ENCODE measurements at regions not wholly inside any gene's neighbourhood (a gene's known extent, or its start where the extent isn't known, plus 50 kb on each side); places are given as distances from the start of the nearest gene placed in this dataset.

GRCh38 chr7:113412410-113412809 lies 294.1 kb upstream of the SMIM30 start:
- WGBS, 2 donors: 95 to 100% methylated on average over 1 of the region's 1 CpG
- Histone ChIP-seq H3K9me3 (ENCODE audit: control insufficient read depth in 4 of 4, insufficient read depth in 3 of 4, low read length in 3 of 4) (no peaks in the 10 kb centered on the region), H3K9ac (ENCODE audit: insufficient read depth in 1 of 2, low read length in 2 of 2) (no peak overlapping the region), H3K27ac (ENCODE audit: low read depth in 1 of 2, low read length in 1 of 2) (no peak overlapping the region), H3K4me3 (no peak overlapping the region), H3K4me1 (ENCODE audit: control insufficient read depth in 5 of 5, insufficient read depth in 5 of 5, low read length in 5 of 5) (no peaks in the 10 kb centered on the region), H3K36me3 (ENCODE audit: control insufficient read depth in 4 of 4, insufficient read depth in 4 of 4, low read length in 4 of 4) (no peaks in the 10 kb centered on the region), H3K27me3 (ENCODE audit: control insufficient read depth in 3 of 3, insufficient read depth in 3 of 3, low read length in 2 of 3) (no peaks in the 10 kb centered on the region)
- ATAC-seq (ENCODE audit: insufficient read depth, low FRiP score) (no peak), DNase-seq (no peak)
- TF ChIP-seq CTCF (IDR thresholded peaks at IDR 0.05; ENCODE audit: control extremely low read depth, extremely low read depth): no peak

GRCh38 chr7:113410796-113411195 lies 292.4 kb upstream of the SMIM30 start:
- no peaks in the 10 kb centered on the region for H3K36me3 ChIP-seq (ENCODE audit: control insufficient read depth in 4 of 4, insufficient read depth in 4 of 4, low read length in 4 of 4)
- H3K9me3 ChIP-seq (ENCODE audit: control insufficient read depth in 4 of 4, insufficient read depth in 3 of 4, low read length in 3 of 4): no peaks in the 10 kb centered on the region
- DNase-seq: no peak
- no peaks in the 10 kb centered on the region for H3K4me1 ChIP-seq (ENCODE audit: control insufficient read depth in 5 of 5, insufficient read depth in 5 of 5, low read length in 5 of 5)
- H3K9ac ChIP-seq (ENCODE audit: insufficient read depth in 1 of 2, low read length in 2 of 2): no peak overlapping the region
- TF ChIP-seq CTCF (IDR thresholded peaks at IDR 0.05; ENCODE audit: control extremely low read depth, extremely low read depth): no peak
- ATAC-seq (ENCODE audit: insufficient read depth, low FRiP score): no peak
- H3K4me3 ChIP-seq: no peak overlapping the region
- H3K27ac ChIP-seq (ENCODE audit: low read depth in 1 of 2, low read length in 1 of 2): no peak overlapping the region
- WGBS, 2 donors: 84 to 88% methylated on average over 1 of the region's 1 CpG
- H3K27me3 ChIP-seq (ENCODE audit: control insufficient read depth in 3 of 3, insufficient read depth in 3 of 3, low read length in 2 of 3): no peaks in the 10 kb centered on the region

GRCh38 chr7:113408999-113409398 lies 290.6 kb upstream of the SMIM30 start:
- H3K4me1 ChIP-seq (ENCODE audit: control insufficient read depth in 5 of 5, insufficient read depth in 5 of 5, low read length in 5 of 5): no peaks in the 10 kb centered on the region
- DNase-seq: no peak
- no peak overlapping the region for H3K4me3 ChIP-seq
- no peak for TF ChIP-seq CTCF (IDR thresholded peaks at IDR 0.05; ENCODE audit: control extremely low read depth, extremely low read depth)
- H3K27me3 ChIP-seq (ENCODE audit: control insufficient read depth in 3 of 3, insufficient read depth in 3 of 3, low read length in 2 of 3): no peaks in the 10 kb centered on the region
- H3K9ac ChIP-seq (ENCODE audit: insufficient read depth in 1 of 2, low read length in 2 of 2): no peak overlapping the region
- no peaks in the 10 kb centered on the region for H3K36me3 ChIP-seq (ENCODE audit: control insufficient read depth in 4 of 4, insufficient read depth in 4 of 4, low read length in 4 of 4)
- H3K27ac ChIP-seq (ENCODE audit: low read depth in 1 of 2, low read length in 1 of 2): no peak overlapping the region
- no peak for ATAC-seq (ENCODE audit: insufficient read depth, low FRiP score)
- H3K9me3 ChIP-seq (ENCODE audit: control insufficient read depth in 4 of 4, insufficient read depth in 3 of 4, low read length in 3 of 4): no peaks in the 10 kb centered on the region
- 54 to 69% methylated on average over 1 of the region's 1 CpG for WGBS, 2 donors

DNA sequence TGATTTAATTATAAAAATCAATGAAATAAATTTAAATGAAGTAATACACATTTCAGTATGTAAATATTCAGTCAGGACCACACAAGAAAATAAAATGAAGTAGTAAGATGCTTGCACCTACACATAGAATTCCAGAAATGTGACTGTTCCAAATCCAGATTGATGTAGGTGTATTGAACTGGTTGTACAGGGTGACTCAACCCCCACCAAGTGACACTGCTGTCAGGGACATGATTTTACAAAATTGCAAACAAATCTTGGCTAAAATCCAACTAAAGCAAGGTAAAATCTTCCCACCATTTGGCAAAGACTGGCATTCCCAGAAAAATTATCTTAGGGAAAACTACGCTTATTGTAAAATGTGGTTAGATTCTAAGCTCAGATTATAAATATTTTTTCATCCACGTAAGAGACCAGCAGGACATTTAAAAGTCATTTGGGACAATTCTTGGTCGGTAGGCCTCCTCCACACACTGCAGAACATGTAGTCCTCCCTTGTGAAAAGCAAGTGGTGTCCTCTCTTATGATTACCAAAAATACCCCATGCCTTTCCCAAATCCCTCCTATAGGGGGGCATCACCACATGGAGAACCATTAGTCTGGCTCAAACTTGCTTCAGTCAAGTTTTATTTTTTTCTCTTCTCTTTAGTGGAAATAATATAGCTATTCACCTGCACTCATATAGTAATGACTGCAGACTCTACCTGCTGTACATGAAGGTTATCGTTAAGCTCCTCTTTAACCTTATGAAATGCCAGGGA lies 287.1 kb upstream of the SMIM30 start:
- Histone ChIP-seq H3K4me1 (ENCODE audit: control insufficient read depth in 5 of 5, insufficient read depth in 5 of 5, low read length in 5 of 5) (no peaks in the 10 kb centered on the region), H3K9me3 (ENCODE audit: control insufficient read depth in 4 of 4, insufficient read depth in 3 of 4, low read length in 3 of 4) (no peaks in the 10 kb centered on the region), H3K27me3 (ENCODE audit: control insufficient read depth in 3 of 3, insufficient read depth in 3 of 3, low read length in 2 of 3) (no peaks in the 10 kb centered on the region), H3K36me3 (ENCODE audit: control insufficient read depth in 4 of 4, insufficient read depth in 4 of 4, low read length in 4 of 4) (no peaks in the 10 kb centered on the region), H3K9ac (ENCODE audit: insufficient read depth in 1 of 2, low read length in 2 of 2) (no peak overlapping the region), H3K27ac (ENCODE audit: low read depth in 1 of 2, low read length in 1 of 2) (no peak overlapping the region), H3K4me3 (no peak overlapping the region)
- WGBS, 2 donors: 88 to 89% methylated on average over 4 of the region's 4 CpGs
- DNase-seq (no peak), ATAC-seq (ENCODE audit: insufficient read depth, low FRiP score) (no peak)
- no peak for TF ChIP-seq CTCF (IDR thresholded peaks at IDR 0.05; ENCODE audit: control extremely low read depth, extremely low read depth)
